DMS114 treated with DMSO at 0.1 percent for 48 hours (cell line): ENCODE measurements at regions not wholly inside any gene's neighbourhood (a gene's known extent, or its start where the extent isn't known, plus 50 kb on each side); places are given as distances from the start of the nearest gene placed in this dataset.

Source experiments
- DNase-seq: peaks from one replicate; lab custom pipeline; 2025; ENCODE audit not compliant: unreplicated experiment; lab: John Stamatoyannopoulos, UW

- no peak for DNase-seq
Measured at GRCh38 chr1:108082738-108083562, 117.2 kb downstream of the SLC25A24 start.

DNA sequence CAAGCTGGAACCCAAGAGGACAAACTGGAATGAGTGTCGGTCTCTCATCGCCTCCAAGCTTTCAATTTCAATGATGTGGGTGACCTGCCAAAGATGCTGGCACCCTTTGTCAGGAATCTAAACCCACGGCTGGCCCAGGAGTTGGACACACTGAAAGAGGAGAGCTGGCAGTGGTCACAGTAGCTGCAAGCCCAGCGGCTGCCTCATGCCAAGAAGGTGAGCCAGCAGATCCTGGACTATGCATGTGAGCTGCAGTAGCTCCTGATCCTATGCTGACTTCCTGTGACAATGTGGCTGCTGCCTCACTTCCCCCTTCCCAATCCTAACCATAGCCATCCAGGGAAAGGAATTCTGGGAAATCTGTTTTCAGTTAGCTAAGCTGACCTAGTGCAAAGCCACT is 117.0 kb upstream of the VAV3 start:
- DNase-seq = no peak

DNA sequence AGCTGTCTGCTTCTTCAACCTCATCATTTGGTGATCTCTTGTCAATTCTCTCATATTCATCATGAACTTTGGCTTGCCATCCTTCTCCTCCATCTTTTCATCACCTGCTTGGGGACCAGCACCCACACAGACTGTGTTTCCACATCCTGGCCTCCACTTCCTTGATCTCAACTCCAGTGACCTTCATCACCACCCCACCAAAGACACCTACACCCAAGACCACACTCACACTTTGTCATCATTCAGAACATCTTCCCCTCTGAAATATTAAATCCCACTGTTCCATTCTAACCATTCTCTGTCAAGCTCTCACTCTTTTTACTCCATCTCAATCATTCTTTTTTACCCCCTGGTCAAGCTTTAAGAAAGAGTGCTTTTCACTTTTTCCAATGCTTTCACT is 115.5 kb upstream of the VAV3 start:
- no peak for DNase-seq

GRCh38 chr1:108079440-108080025 is 114.6 kb upstream of the VAV3 start:
- no peak for DNase-seq

GRCh38 chr1:108077991-108078390 is 113.0 kb upstream of the VAV3 start:
- no peak for DNase-seq

- DNase-seq = no peak
Measured at GRCh38 chr1:108075055-108075454, 110.1 kb upstream of the VAV3 start.

- DNase-seq = no peak
Measured at GRCh38 chr1:108072776-108073175, 107.8 kb upstream of the VAV3 start.

DNA sequence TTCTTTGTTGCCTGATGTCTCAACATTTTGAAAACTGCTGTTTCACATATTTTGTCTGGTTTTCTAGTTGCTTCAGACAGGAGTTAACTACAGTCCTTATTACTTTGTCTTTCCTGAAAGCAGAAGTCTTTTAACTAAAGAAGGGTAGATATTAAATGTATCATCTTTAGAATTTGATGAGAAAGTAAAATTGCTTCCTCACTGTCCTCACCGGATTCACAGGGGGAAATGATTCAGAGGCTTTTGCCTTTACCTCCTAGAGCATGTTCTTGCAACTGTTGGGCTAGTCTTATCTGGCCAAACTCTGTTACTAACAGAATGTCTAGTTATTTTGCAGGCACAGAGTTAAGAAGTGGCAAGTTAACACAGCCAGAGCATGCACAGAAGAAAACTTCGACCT is 107.2 kb upstream of the VAV3 start:
- no peak for DNase-seq

DNA sequence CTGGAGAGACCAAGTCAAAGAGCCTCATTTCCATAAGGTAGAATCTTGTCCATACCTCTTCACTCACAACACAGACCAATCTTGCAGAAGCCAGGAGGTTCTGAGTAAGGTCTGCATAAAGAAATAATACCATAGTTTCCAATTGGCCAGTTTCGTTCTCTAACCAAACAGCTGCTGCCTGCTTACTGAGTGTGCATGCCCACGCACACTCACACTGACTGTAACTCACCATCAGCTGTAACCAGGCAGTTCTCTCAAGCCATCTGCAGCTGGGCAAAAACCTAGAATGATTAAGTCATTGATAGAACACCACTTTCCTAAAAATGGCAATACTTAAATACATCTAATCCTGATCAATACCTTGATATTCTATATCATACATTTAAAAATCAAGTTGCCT is 106.6 kb upstream of the VAV3 start:
- no peak for DNase-seq

GRCh38 chr1:108070662-108071061 is 105.7 kb upstream of the VAV3 start:
- no peak for DNase-seq

DNA sequence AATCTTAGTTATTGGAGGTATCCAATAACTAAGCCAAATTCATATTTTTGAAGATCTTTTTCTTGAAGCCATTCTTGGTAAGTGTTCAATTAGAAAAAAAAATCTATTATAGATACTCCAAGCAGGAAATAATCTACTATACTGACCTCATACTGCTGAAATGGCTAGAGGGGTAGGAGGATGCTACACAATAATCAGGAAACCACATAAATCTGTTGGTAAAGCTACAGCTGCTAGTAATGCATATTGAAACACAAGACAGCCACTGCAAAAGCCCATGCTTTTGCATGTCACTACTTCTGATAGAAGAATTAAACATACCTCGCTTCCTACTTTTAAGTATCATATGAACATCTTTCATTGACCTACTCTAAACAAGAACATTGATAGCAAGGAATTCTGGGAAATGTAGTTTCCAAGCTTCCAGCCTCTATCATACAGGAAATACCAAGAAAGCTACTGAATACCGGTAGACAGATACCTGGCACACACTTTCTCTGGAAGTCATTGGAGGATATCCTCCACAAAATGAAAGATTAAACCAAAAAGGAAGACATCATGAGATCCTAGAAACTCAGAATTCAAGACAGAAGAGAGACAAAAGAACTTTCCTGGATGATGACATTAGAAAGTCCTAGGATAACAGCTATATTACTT is 103.0 kb upstream of the VAV3 start:
- DNase-seq = no peak

DNA sequence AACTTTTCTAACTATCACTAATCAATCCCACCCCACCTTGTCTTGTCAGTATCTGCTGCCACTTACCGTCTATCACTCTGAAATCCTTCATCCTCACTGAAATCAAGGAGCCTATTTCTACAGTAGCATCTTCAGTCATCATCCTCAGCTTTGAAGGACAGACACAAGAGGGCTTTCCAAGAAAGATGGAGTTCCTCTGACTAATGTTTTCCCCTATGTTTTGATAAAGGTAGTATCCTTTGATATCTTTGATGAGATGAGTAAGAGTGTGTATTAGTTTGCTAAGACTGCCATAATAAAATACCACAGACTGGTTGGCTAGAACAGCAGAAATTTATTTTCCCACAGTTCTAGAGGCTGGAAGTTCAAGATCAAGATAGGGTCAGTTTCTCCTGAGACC is 101.8 kb upstream of the VAV3 start:
- no peak for DNase-seq

DNA sequence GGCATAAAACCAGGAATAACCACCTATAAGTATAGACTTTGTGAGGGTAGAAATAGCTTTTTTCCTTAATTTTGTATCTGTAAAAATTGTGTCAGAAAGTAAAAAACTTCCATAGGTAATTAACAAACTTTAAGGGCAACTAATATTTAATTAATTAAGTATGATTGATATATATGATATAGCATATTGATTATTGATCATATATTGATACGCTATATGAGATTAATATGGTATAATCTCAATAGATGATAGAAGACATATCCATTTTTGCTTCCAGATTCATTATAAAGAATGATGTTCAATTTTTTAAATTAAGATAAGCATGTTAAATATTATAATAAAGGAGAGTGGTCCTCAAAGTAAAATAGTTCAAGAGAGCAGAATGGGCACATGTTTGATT is 99.3 kb upstream of the VAV3 start:
- no peak for DNase-seq

- no peak for DNase-seq
Measured at GRCh38 chr1:108063703-108064102, 98.7 kb upstream of the VAV3 start.

GRCh38 chr1:108059945-108060344 is 95.0 kb upstream of the VAV3 start:
- no peak for DNase-seq

GRCh38 chr1:108057541-108057940 is 92.6 kb upstream of the VAV3 start:
- no peak for DNase-seq

GRCh38 chr1:108056436-108056990 is 91.5 kb upstream of the VAV3 start:
- no peak for DNase-seq

DNA sequence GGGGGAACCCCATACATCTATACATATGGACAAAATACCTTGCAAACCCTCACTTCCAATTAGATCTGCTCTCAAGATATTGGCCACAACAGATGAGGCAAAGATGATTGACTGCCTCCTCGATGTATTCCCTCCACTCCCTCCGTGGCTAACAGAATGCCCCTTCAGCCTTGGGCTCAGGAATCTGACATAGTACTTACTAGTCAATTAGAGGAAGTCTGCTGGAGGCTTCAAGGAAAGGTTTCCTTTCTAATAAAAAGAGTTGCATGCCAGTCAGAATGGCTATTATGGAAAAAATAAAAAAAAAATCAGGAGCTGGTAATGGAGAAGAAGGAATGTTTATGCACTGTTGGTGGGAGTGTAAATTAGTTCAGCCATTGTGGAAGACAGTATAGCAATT is 90.4 kb upstream of the VAV3 start:
- no peak for DNase-seq

GRCh38 chr1:108054396-108054795 is 89.4 kb upstream of the VAV3 start:
- no peak for DNase-seq

DNA sequence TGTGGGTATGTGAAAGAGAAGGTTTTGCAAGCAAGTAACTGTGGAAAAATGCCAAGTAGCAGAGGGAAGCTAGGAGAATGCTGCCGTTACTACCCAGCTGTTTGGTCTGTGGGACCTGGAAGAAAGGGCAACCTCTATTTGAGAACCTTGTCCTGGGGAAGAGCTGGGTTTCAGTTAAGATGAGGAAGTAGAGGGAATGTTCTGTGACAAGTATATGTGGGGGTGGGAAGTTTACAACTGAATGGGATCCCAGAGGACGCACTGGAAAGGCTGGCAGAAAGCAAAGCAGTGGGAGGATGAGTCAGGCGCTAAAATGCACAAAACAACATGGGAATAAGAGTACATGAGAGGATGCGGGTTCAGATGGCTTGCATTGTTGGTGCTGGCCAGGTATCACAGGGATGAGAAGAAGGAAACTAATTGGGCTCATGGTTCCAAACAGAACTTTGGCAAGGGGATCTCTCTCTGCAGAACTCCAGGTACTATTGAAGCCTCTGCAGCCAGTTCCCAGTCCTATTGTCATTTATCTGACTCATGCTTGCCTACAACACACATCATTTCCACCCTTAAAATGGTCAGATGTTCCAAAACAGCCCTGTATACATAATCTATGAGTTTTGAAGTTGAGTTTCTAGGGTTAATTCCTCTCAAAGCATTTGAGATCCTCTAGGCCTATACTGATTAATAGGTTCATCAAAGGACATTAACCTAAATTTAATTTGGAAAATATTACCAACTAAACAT is 88.5 kb upstream of the VAV3 start:
- no peak for DNase-seq

DNA sequence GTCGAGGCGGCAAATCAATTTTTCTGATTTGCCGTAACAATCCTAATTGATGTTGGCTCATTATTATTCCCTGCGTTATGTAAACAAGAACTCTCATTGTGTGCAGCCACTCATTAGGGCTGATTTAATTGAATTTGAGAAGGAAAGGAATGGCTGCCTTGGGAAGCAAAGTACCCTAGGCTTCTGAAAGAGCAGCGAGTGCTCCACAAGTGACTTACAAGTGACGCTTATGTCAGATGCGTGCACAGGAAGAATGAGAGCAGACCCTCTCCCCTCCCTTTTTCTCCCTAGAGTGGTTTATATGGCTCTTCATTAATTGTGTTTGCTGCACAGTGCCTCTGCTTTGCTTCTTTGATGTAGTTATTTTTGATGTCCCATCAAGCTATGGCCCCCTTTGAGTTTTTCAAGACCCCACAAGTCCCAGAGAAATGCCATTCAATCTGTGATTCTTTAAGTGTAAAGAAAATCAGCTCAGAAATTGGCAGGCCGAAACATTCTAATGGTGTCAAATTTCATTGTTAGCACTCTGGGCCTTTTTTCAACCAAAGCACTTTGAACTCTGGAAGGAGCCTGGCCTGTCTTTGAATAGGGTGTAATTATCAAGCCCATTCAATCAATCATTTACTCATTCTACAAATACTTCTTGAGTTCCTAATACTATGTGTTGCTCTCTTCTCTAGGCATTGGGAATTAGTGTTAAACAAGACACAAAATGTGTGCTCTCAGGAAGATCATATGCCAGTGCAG is 86.8 kb upstream of the VAV3 start:
- no peak for DNase-seq
